Right cardiac atrium (tissue), 5 donors: ENCODE measurements at regions not wholly inside any gene's neighbourhood (a gene's known extent, or its start where the extent isn't known, plus 50 kb on each side); places are given as distances from the start of the nearest gene placed in this dataset.
A peak's percentile ranks its signal among the peaks of the same experiment; 100 is the strongest.

Experiments used
- ATAC-seq, 2 donors: fragments of 200-7000 bp; cut with Tn5 transposase; one replicate each; pipeline versions ENCODE4 v1.8.0 to v1.9.1; 2020; ENCODE audit warnings: moderate library complexity in 2 of 2, mild to moderate bottlenecking in 1 of 2
- DNase-seq, 3 donors: peaks; one replicate each; pipeline ENCODE4 v3.0.0-alpha.2; 2020
- H3K27ac ChIP-seq: one replicate; pipeline ENCODE4 v1.5.1; 2013; ENCODE audit warnings: mild to moderate bottlenecking, low read length, control low read depth, moderate library complexity
- H3K27me3 ChIP-seq: one replicate; pipeline ENCODE4 v1.6.1; 2013; ENCODE audit not compliant: control insufficient read depth, insufficient read depth
- H3K4me1 ChIP-seq: one replicate; pipeline ENCODE4 v1.6.1; 2013; ENCODE audit warnings: low read length; ENCODE audit not compliant: control insufficient read depth, insufficient read depth
- H3K4me3 ChIP-seq: one replicate; pipeline ENCODE4 v1.5.1; 2013; ENCODE audit warnings: low read length, control low read depth
- H3K9me3 ChIP-seq: one replicate; pipeline ENCODE4 v1.6.1; 2013; ENCODE audit warnings: low read length; ENCODE audit not compliant: control insufficient read depth
- WGBS: extraction: QIAGEN DNeasy Blood & Tissue Kit; methylation state at CpG from one replicate; pipeline ENCODE4 v1.1.7; 2013; 5-methylcytosine and 5-hydroxymethylcytosine counted together
- intact Hi-C, 4 donors: fragments of 100-400 bp; cut with DNase I; formaldehyde crosslinking; loops; one replicate each; pipeline versions ENCODE4 v1.11.0 to v1.14.0; 2022 to 2023
- donor health status: healthy with polysubstance abuse.
- donor health status: DM: no; HTN: yes; CAD: no.
- donor health status: DM: no; HTN: no; CAD: no.
- donor health status: DM: no; HTN: yes; CAD: no; lungs with severe emphysema.
- donor health status: DM: yes; HTN: yes; CAD: no.

DNA sequence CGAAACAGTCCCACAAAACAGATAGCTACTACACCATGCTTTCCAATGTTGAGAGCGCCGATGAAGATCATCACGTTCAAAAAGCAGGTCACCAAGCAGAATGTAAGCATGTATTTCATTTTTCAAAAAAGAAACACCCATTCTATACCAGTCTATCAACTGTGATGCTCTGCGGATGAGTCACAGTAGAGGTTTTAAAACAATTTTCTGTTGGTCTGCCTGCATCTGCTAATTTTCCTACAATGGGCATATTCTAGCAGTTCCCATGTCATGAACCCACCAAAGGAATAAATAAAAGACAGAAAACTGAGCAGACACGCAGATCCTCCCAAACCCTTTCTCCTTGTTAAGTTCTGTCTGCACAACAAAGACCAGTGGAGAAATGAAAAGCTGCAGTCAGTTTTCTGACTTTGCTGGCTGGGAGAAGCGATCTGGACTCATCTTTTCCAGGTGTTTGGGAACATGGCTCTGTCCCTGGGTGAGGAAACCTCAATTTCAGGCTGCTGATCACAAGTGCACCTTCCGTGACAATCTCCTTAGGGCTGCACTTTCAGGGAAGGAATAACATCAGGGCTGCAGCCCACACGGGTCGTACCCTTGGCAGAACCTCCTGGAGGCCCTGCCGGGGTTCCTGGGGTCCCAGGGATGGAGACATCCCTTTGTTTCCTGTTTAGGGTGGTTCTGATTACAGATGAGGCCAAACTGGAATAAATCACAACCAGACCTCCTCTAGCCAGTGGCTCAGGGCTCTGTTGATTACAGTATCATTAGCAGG is 200.1 kb downstream of the BMP7 start:
- intact Hi-C loops: no loop called here
- Histone ChIP-seq H3K4me1 (no peaks in the 10 kb centered on the region), H3K9me3 (no peaks in the 10 kb centered on the region), H3K27ac (no peak overlapping the region), H3K27me3 (no peaks in the 10 kb centered on the region), H3K4me3 (no peak overlapping the region)
- WGBS: 71% methylated on average over 11 of the region's 11 CpGs
- no peak for ATAC-seq
- DNase-seq: no peak

DNA sequence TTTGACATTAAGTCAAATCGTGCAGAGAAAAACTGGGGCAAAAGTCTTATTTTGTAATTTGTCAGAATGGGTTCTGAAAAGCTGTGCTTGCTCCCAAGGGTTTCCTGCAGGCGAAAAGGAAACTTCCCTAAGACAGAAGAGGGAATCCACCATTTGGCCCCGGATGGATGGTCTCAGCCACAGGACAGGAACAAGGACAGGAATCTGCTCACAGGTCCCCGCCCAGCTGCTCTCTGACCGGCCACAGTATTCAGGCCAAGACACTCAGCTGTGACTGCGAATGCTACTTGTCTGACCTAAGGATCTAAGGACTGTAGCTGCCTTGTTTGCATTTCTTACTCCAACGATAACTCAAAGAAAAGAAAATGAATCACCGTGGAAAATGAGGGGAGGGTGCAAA is 197.0 kb downstream of the BMP7 start:
- ATAC-seq (no peak), DNase-seq (no peak)
- WGBS: 66% methylated on average over 8 of the region's 8 CpGs
- Histone ChIP-seq H3K4me1 (no peaks in the 10 kb centered on the region), H3K27ac (no peak overlapping the region), H3K4me3 (no peak overlapping the region), H3K9me3 (no peaks in the 10 kb centered on the region), H3K27me3 (no peaks in the 10 kb centered on the region)
- intact Hi-C loops: no loop called here

DNA sequence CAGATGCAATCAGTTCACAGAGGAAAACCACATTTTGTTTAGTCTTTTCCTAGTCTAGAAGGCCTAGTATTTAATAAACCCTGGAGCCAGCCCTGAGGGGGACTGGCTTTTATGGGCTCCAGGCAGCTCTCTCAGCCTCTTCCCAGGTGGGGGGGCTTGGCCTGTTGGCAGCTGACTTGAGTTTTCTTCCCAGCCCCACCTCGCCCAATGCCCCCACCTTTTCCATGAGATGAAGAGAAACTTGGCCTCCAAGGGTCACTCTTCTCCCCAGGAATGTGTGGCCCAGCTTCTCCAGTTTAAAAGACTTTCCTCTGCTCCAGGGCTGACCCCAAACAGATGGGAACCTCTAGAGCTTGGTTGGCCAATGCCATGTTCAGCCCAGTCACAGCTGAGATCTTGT is 196.1 kb downstream of the BMP7 start:
- no peak for ATAC-seq
- no peaks in the 10 kb centered on the region for H3K4me1 ChIP-seq
- no peak overlapping the region for H3K4me3 ChIP-seq
- H3K27me3 ChIP-seq: no peaks in the 10 kb centered on the region
- intact Hi-C loops: no loop called here
- no peak for DNase-seq
- no peak overlapping the region for H3K27ac ChIP-seq
- H3K9me3 ChIP-seq: no peaks in the 10 kb centered on the region
- WGBS: 93% methylated on average over 1 of the region's 1 CpG

DNA sequence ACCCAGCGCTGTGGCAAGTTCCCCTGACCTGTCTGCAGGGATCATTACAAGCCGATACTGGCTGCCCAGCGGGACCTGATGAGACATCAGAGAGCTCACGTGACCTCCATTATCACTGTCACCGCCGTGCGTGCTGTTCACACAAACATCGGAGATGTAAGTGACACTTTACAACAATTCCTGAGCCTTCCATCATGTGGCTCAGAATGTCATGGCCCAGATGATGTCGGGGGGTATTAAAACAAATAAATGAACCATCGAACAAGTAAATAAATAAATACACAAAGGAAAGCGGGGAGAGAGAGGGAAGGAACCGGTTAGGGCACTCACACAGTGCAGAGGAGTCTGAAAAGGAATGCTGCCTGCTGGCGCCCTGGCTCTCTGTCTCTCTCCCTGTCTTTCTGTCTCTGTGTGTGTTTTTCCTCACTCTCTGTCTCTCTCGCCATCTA is 195.1 kb downstream of the BMP7 start:
- ATAC-seq (peak in 1 of 2 donors; percentile 37), DNase-seq (no peak)
- Histone ChIP-seq H3K4me3 (no peak overlapping the region), H3K9me3 (no peaks in the 10 kb centered on the region), H3K27ac (no peak overlapping the region), H3K27me3 (no peaks in the 10 kb centered on the region), H3K4me1 (no peaks in the 10 kb centered on the region)
- intact Hi-C loops: no loop called here
- 3% methylated on average over 14 of the region's 14 CpGs for WGBS

DNA sequence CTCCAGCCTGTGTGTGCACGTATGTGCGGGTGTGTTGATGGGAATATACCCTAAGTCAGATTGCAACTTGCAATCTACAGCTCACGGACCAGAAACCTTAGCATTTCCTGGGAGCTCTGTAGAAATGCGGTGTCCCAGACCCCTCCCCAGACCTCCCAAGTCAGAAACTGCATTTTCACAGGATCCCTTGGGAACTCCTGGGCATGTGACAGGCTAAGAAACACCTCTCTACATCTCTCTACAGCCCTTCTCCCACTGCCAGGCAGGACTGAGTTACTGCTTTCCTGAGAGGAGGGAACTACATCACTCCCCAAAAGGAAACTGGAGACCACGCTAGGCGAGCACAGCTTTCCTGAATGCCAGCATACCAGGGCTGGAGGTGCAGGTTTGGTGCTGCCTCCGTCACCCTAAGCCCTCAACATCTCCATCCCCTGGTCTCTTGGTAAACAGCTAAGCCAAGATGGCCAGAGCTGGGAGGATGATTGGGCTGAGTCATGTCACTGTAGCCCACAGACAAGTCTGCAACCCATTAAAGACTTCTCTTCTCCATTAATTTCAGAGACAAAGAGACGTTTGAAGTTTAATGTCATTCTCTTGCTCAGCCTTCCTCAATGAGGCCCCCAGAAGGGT is 194.4 kb downstream of the BMP7 start:
- H3K4me3 ChIP-seq: no peak overlapping the region
- intact Hi-C loops: no loop called here
- H3K27ac ChIP-seq: no peak overlapping the region
- DNase-seq: no peak
- no peaks in the 10 kb centered on the region for H3K27me3 ChIP-seq
- peaks cover under 1% of the 10 kb centered on the region for H3K9me3 ChIP-seq
- no peaks in the 10 kb centered on the region for H3K4me1 ChIP-seq
- ATAC-seq: no peak
- 42% methylated on average over 8 of the region's 8 CpGs for WGBS

DNA sequence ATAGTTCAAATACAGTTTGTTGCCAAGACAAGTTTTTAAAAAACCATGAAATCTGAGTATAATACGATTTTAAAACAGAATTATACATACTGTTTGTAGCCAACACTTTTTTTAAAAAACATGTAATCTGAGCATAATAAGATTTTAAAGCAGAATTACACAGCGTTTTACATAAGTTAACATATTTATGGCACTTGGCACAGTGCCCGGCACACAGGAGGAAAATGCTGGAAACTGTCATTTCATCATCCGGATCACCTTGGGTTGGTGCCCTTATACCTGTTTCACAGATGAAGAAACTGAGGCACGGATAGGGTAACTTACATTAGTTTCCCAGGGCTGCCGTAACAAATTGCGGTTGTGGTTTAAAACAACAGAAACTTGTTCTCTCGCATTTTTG is 193.0 kb downstream of the BMP7 start:
- ATAC-seq: no peak
- no peak overlapping the region for H3K4me3 ChIP-seq
- no peak overlapping the region for H3K27ac ChIP-seq
- no peaks in the 10 kb centered on the region for H3K4me1 ChIP-seq
- H3K27me3 ChIP-seq: no peaks in the 10 kb centered on the region
- DNase-seq: no peak
- intact Hi-C loops: no loop called here
- 68% methylated on average over 8 of the region's 8 CpGs for WGBS
- peaks cover 2% of the 10 kb centered on the region for H3K9me3 ChIP-seq

DNA sequence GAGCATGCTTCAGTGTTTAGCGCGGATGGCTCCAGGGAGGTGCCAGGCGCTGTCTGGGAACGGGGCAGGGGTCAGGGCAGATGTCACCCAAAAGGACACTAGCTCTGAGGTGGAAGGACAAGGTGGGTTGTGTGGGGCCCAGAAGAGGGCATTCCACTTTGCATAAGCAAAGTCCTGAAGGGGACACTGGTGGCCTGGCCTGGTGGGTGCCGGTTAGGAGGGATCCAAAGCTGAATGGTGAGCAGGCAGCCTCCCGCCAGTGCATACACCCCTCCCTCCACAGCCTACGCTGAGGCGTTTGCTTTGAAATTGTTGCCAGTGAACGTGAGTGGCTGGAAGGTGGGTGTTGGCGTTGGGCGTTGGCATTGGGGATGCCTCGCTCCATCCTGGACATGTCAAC is 192.1 kb downstream of the BMP7 start:
- no peaks in the 10 kb centered on the region for H3K4me1 ChIP-seq
- ATAC-seq: no peak
- no peak overlapping the region for H3K27ac ChIP-seq
- intact Hi-C loops: no loop called here
- H3K27me3 ChIP-seq: no peaks in the 10 kb centered on the region
- no peak overlapping the region for H3K4me3 ChIP-seq
- WGBS: 75% methylated on average over 12 of the region's 12 CpGs
- H3K9me3 ChIP-seq: peaks cover 2% of the 10 kb centered on the region
- DNase-seq: no peak

DNA sequence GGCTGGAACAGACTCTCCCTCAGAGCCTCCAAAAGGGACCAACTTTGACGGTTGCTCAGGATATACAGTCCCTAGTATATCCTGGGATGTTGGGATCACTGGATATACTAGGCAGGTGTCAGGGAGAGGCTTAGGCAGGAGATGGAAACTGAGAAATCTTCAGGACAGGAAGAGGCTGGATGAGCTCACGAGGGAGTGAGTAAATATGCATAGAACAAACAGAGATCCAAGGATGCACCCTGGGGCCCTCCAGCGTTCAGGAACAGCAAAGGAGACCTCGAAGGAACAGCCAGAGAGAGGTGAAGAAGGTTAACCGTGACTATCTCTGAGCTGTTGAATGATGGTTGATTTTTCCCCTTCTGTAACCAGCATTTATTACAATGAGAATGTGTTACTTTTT is 191.3 kb downstream of the BMP7 start:
- H3K9me3 ChIP-seq: peaks cover 2% of the 10 kb centered on the region
- no peaks in the 10 kb centered on the region for H3K27me3 ChIP-seq
- no peak overlapping the region for H3K27ac ChIP-seq
- H3K4me1 ChIP-seq: no peaks in the 10 kb centered on the region
- ATAC-seq (no peak), DNase-seq (no peak)
- 73% methylated on average over 5 of the region's 5 CpGs for WGBS
- intact Hi-C loops: no loop called here
- no peak overlapping the region for H3K4me3 ChIP-seq

DNA sequence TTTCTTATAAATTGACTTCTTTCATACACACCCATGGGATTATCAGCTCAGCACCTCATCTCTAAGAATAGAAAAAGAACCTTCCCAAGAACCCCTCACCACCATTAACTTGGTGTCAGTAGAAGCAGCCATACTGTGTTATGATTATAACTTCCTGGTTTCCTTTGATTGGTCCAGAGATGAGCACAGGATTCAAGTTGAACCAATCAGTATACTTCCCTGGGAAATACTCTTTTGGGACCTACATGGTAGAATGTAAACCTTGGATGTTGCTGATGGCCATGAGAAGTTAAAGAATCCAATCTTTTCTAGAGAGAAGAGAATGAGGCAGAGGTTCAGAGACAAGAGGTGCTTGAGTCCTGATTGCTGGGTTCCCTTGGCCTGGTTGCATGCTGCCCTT is 190.8 kb downstream of the BMP7 start:
- no peak overlapping the region for H3K4me3 ChIP-seq
- ATAC-seq (no peak), DNase-seq (no peak)
- no peaks in the 10 kb centered on the region for H3K4me1 ChIP-seq
- H3K27me3 ChIP-seq: no peaks in the 10 kb centered on the region
- H3K9me3 ChIP-seq: peaks cover 2% of the 10 kb centered on the region
- H3K27ac ChIP-seq: no peak overlapping the region
- intact Hi-C loops: no loop called here

DNA sequence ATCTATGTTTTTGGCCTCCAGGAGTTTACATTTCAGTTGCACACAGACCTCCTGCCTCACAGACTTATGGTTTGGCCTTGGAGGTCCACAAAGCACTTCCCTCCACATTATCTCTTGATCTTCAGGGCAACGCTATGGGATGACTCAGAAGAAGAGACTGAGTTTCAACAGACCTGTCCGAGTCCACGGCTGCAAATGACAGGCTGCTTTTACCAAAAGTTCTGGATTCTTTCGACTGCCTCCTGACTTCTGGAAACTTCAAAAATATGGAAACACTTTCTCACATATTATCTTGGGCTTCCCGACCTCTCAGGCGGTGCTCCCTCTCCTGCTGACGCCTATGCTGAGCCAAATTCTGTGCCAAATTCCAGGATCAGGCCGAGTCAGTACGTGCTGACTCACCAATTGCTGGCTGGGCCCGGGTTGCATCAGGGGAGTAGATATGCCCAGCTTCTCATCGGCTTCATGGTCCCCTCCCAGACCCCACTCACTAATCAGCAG is 190.2 kb downstream of the BMP7 start:
- no peaks in the 10 kb centered on the region for H3K4me1 ChIP-seq
- H3K27ac ChIP-seq: no peak overlapping the region
- H3K27me3 ChIP-seq: no peaks in the 10 kb centered on the region
- no peak overlapping the region for H3K4me3 ChIP-seq
- ATAC-seq (no peak), DNase-seq (no peak)
- intact Hi-C loops: no loop called here
- 72% methylated on average over 11 of the region's 11 CpGs for WGBS
- H3K9me3 ChIP-seq: peaks cover 2% of the 10 kb centered on the region

DNA sequence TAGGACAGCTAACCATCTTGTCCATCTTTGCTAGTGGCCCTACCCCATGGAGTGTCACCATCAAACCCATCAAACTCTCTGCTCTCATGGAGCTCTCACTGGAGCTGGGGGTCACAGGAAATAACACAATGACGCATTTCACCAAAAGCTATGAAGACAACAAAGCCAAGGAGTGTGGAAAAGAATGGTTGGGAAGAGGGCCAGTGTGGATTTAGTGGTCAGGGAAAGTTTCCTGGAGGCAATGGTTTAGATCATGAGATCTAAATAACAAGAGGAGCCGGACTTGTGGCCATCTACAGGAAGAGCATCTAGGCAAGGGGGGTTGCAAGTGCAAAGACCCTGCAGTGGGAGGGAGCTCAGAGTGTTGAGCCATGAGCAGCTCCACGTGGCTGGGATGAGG is 189.5 kb downstream of the BMP7 start:
- WGBS: 62% methylated on average over 3 of the region's 3 CpGs
- intact Hi-C loops: no loop called here

More for the DNA sequence above, 189.5 kb downstream of the BMP7 start:
- no peak for DNase-seq
- no peak for ATAC-seq
- no peak overlapping the region for H3K27ac ChIP-seq
- peaks cover 2% of the 10 kb centered on the region for H3K9me3 ChIP-seq
- no peaks in the 10 kb centered on the region for H3K27me3 ChIP-seq
- no peak overlapping the region for H3K4me3 ChIP-seq
- no peaks in the 10 kb centered on the region for H3K4me1 ChIP-seq
